Vagina (tissue), 2 donors: ENCODE measurements at regions not wholly inside any gene's neighbourhood (a gene's known extent, or its start where the extent isn't known, plus 50 kb on each side); places are given as distances from the start of the nearest gene placed in this dataset.

ENCODE experiments used
- DNase-seq, 2 donors: peaks; one replicate each; pipeline ENCODE4 v3.0.0-alpha.2; 2017; ENCODE audit errors: extremely low spot score in 2 of 2
- H3K27ac ChIP-seq: fragments of 200-600 bp; sonication (generic); one replicate; pipeline ENCODE4 v1.5.1; 2019
- H3K27me3 ChIP-seq: fragments of 200-600 bp; sonication (generic); one replicate; pipeline ENCODE4 v1.5.1; 2019
- H3K36me3 ChIP-seq, 2 donors: fragments of 200-600 bp; sonication (generic); one replicate each; pipeline ENCODE4 v1.5.1; 2017 to 2019
- H3K4me1 ChIP-seq: fragments of 200-600 bp; sonication (generic); one replicate; pipeline ENCODE4 v1.5.1; 2019
- H3K4me3 ChIP-seq, 2 donors: fragments of 200-600 bp; sonication (generic); 1 replicate in 1 of 2; 2 replicates in 1 of 2; pipeline ENCODE4 v1.5.1; 2016 to 2019
- H3K9me3 ChIP-seq: fragments of 200-600 bp; sonication (generic); one replicate; pipeline ENCODE4 v1.5.1; 2019
- CTCF ChIP-seq, 3 experiments: fragments of 450-650 bp in 2 of 3; fragments of 200-600 bp in 1 of 3; sonication (generic) in 1 of 3; IDR thresholded peaks; one replicate each; pipeline ENCODE4 v1.5.1; 2017 to 2019; ENCODE audit warnings: antibody characterized with exemption in 3 of 3, mild to moderate bottlenecking in 2 of 3, moderate library complexity in 2 of 3
- POLR2A ChIP-seq, 2 donors: fragments of 450-650 bp; IDR thresholded peaks; one replicate each; pipeline ENCODE4 v1.6.1; 2017; ENCODE audit warnings: antibody characterized with exemption in 2 of 2, mild to moderate bottlenecking in 2 of 2, moderate library complexity in 2 of 2
- POLR2AphosphoS5 ChIP-seq, 2 donors: sonication (generic); formaldehyde crosslinking; IDR thresholded peaks; one replicate each; pipeline ENCODE4 v1.9.0; 2017; ENCODE audit warnings: antibody characterized with exemption in 2 of 2, mild to moderate bottlenecking in 2 of 2, low read depth in 1 of 2; ENCODE audit not compliant: insufficient read depth in 1 of 2
- intact Hi-C: fragments of 100-400 bp; cut with DNase I; formaldehyde crosslinking; loops from one replicate; pipeline ENCODE4 v1.15.1; 2023

- TF ChIP-seq POLR2A (IDR thresholded peaks at IDR 0.05) (no peak), POLR2AphosphoS5 (IDR thresholded peaks at IDR 0.05; ENCODE audit: insufficient read depth in 1 of 2, low read depth in 1 of 2) (no peak), CTCF (IDR thresholded peaks at IDR 0.05) (no peak)
- intact Hi-C loops = no loop called here
- H3K27ac ChIP-seq = no peak overlapping the region
Measured at GRCh38 chr6:48757661-48758060, 646.7 kb upstream of the PTCHD4 start.

GRCh38 chr6:48755315-48755714 is 644.3 kb upstream of the PTCHD4 start:
- Histone ChIP-seq H3K36me3 (no peaks in the 10 kb centered on the region), H3K27me3 (no peaks in the 10 kb centered on the region), H3K9me3 (no peaks in the 10 kb centered on the region), H3K4me1 (no peaks in the 10 kb centered on the region), H3K27ac (no peak overlapping the region), H3K4me3 (no peak overlapping the region)
- intact Hi-C loops = no loop called here
- no peak for DNase-seq
- TF ChIP-seq CTCF (IDR thresholded peaks at IDR 0.05) (no peak), POLR2A (IDR thresholded peaks at IDR 0.05) (no peak), POLR2AphosphoS5 (IDR thresholded peaks at IDR 0.05; ENCODE audit: insufficient read depth in 1 of 2, low read depth in 1 of 2) (no peak)

More at GRCh38 chr6:48757661-48758060, 646.7 kb upstream of the PTCHD4 start:
- no peaks in the 10 kb centered on the region for H3K4me1 ChIP-seq
- no peak for DNase-seq
- no peak overlapping the region for H3K4me3 ChIP-seq
- no peaks in the 10 kb centered on the region for H3K36me3 ChIP-seq
- H3K9me3 ChIP-seq = no peaks in the 10 kb centered on the region
- no peaks in the 10 kb centered on the region for H3K27me3 ChIP-seq

GRCh38 chr6:48754641-48755040 is 643.6 kb upstream of the PTCHD4 start:
- Histone ChIP-seq H3K9me3 (no peaks in the 10 kb centered on the region), H3K27me3 (no peaks in the 10 kb centered on the region), H3K27ac (no peak overlapping the region), H3K36me3 (no peaks in the 10 kb centered on the region), H3K4me1 (no peaks in the 10 kb centered on the region), H3K4me3 (no peak overlapping the region)
- intact Hi-C loops = loop anchor here (5.0 kb wide), 1 partner anchor 1233 kb away; no protein-coding TSS in a partner anchor
- DNase-seq = no peak
- TF ChIP-seq POLR2AphosphoS5 (IDR thresholded peaks at IDR 0.05; ENCODE audit: insufficient read depth in 1 of 2, low read depth in 1 of 2) (no peak), POLR2A (IDR thresholded peaks at IDR 0.05) (no peak), CTCF (IDR thresholded peaks at IDR 0.05) (no peak)

GRCh38 chr6:48750861-48751260 is 639.9 kb upstream of the PTCHD4 start:
- Histone ChIP-seq H3K4me3 (no peak overlapping the region), H3K4me1 (no peaks in the 10 kb centered on the region), H3K9me3 (no peaks in the 10 kb centered on the region), H3K27ac (no peak overlapping the region), H3K27me3 (no peaks in the 10 kb centered on the region), H3K36me3 (no peaks in the 10 kb centered on the region)
- TF ChIP-seq POLR2A (IDR thresholded peaks at IDR 0.05) = no peak
- TF ChIP-seq POLR2AphosphoS5 (IDR thresholded peaks at IDR 0.05; ENCODE audit: insufficient read depth in 1 of 2, low read depth in 1 of 2) = no peak
- no peak for TF ChIP-seq CTCF (IDR thresholded peaks at IDR 0.05)
- DNase-seq = no peak
- intact Hi-C loops = loop anchor here (5.0 kb wide), 1 partner anchor 1236 kb away; no protein-coding TSS in a partner anchor

GRCh38 chr6:48747471-48747870 is 636.5 kb upstream of the PTCHD4 start:
- Histone ChIP-seq H3K4me1 (no peaks in the 10 kb centered on the region), H3K27ac (no peak overlapping the region), H3K36me3 (no peaks in the 10 kb centered on the region), H3K9me3 (no peaks in the 10 kb centered on the region), H3K27me3 (no peaks in the 10 kb centered on the region), H3K4me3 (no peak overlapping the region)
- TF ChIP-seq CTCF (IDR thresholded peaks at IDR 0.05) = no peak
- no peak for TF ChIP-seq POLR2AphosphoS5 (IDR thresholded peaks at IDR 0.05; ENCODE audit: insufficient read depth in 1 of 2, low read depth in 1 of 2)
- no peak for TF ChIP-seq POLR2A (IDR thresholded peaks at IDR 0.05)
- DNase-seq = no peak
- intact Hi-C loops = no loop called here
